ENCODE measurements at regions not wholly inside any gene's neighbourhood (a gene's known extent, or its start where the extent isn't known, plus 50 kb on each side); places are given as distances from the start of the nearest gene placed in this dataset.
"Not testable (repeated sequence)": the region's sequence is repeated elsewhere in the genome, so short reads cannot be mapped to it uniquely, and the experiment has no call there.

DNA sequence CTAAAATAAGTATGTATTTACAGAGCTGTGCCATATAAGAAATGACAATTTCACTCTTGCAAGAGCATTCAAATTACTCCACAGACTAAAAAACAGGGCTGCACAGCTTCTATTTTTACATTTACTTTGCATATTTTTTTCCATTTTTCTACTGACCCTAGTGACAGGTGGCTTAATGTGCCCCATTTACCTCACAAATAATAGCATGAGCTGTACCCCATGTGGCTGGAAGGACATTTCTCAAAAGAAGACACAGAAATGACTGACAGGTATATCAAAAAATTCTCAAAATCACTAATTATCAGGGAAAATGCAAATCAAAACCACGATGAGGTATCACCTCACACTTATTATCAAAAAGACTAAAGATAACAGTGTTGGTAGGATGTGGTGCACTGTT, 1128.6 kb downstream of the SLC16A7 start:
- CTCF ChIA-PET = no interaction called here
- TF ChIP-seq FOXM1 (IDR thresholded peaks at IDR 0.05; ENCODE audit: borderline replicate concordance) (no peak), PKNOX1 (IDR thresholded peaks at IDR 0.05) (no peak), ZNF384 (IDR thresholded peaks at IDR 0.05) (no peak), SUZ12 (IDR thresholded peaks at IDR 0.05) (no peak), FOXK2 (IDR thresholded peaks at IDR 0.05) (no peak), TARDBP (IDR thresholded peaks at IDR 0.05) (no peak), FOXA1 (IDR thresholded peaks at IDR 0.05) (no peak), NFRKB (IDR thresholded peaks at IDR 0.05) (no peak), ELF4 (IDR thresholded peaks at IDR 0.05) (no peak), LEF1 (IDR thresholded peaks at IDR 0.05; ENCODE audit: borderline replicate concordance) (no peak), ARNT (IDR thresholded peaks at IDR 0.05) (no peak), BHLHE40 (IDR thresholded peaks at IDR 0.05; ENCODE audit: borderline replicate concordance) (no peak), L3MBTL2 (conservative IDR thresholded peaks at IDR 0.05) (no peak), HDGF (IDR thresholded peaks at IDR 0.05; ENCODE audit: borderline replicate concordance) (no peak), SP1 (IDR thresholded peaks at IDR 0.05) (no peak), CTBP1 (IDR thresholded peaks at IDR 0.05; ENCODE audit: borderline replicate concordance) (no peak)
- no peak for DNase-seq (ENCODE audit: extremely low spot score)
- POLR2A ChIA-PET = no interaction called here

DNA sequence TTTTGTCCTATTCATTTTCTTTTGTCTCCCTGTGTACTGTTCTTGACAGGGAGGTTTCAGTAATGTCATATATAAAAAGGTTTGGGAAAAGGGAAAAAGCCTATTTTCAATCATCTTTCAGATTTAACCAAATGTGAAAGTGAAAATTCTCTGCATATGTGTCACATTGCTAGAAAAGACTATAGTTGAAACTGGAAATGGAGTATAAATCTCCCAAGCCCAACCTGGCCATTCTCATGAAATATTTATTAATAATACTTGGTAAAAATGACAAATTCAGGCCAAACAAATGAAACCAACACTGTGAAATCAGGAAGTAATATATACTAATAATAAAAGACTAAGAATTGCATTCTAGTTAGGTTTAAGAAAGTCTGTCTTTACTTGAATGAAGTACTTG, 1129.2 kb downstream of the SLC16A7 start:
- TF ChIP-seq FOXM1 (IDR thresholded peaks at IDR 0.05; ENCODE audit: borderline replicate concordance) = no peak
- TF ChIP-seq BHLHE40 (IDR thresholded peaks at IDR 0.05; ENCODE audit: borderline replicate concordance) = no peak
- TF ChIP-seq FOXK2 (IDR thresholded peaks at IDR 0.05) = no peak
- TF ChIP-seq HDGF (IDR thresholded peaks at IDR 0.05; ENCODE audit: borderline replicate concordance) = no peak
- TF ChIP-seq ELF4 (IDR thresholded peaks at IDR 0.05) = no peak
- no peak for TF ChIP-seq LEF1 (IDR thresholded peaks at IDR 0.05; ENCODE audit: borderline replicate concordance)
- DNase-seq (ENCODE audit: extremely low spot score) = no peak
- POLR2A ChIA-PET = no interaction called here
- CTCF ChIA-PET = no interaction called here

GRCh38 chr12:60752589-60752988, 1156.8 kb downstream of the SLC16A7 start:
- TF ChIP-seq FOXK2 (IDR thresholded peaks at IDR 0.05) = no peak
- no peak for TF ChIP-seq HDGF (IDR thresholded peaks at IDR 0.05; ENCODE audit: borderline replicate concordance)
- no peak for TF ChIP-seq SUZ12 (IDR thresholded peaks at IDR 0.05)
- TF ChIP-seq FOXA1 (IDR thresholded peaks at IDR 0.05) = no peak
- no peak for TF ChIP-seq FOXM1 (IDR thresholded peaks at IDR 0.05; ENCODE audit: borderline replicate concordance)
- no peak for TF ChIP-seq L3MBTL2 (conservative IDR thresholded peaks at IDR 0.05)
- no peak for TF ChIP-seq NFRKB (IDR thresholded peaks at IDR 0.05)
- no peak for TF ChIP-seq SP1 (IDR thresholded peaks at IDR 0.05)
- ChIA-PET POLR2A (no interaction called here), CTCF (no interaction called here)
- DNase-seq (ENCODE audit: extremely low spot score) = no peak

- DNase-seq (ENCODE audit: extremely low spot score) = no peak
- ChIA-PET POLR2A (no interaction called here), CTCF (no interaction called here)
- TF ChIP-seq ZNF384 (IDR thresholded peaks at IDR 0.05) (no peak), CTBP1 (IDR thresholded peaks at IDR 0.05; ENCODE audit: borderline replicate concordance) (no peak), SUZ12 (IDR thresholded peaks at IDR 0.05) (no peak), SP1 (IDR thresholded peaks at IDR 0.05) (no peak)
These were observed 1162.4 kb downstream of the SLC16A7 start for GRCh38 chr12:60758224-60758623.

GRCh38 chr12:60760965-60761364, 1165.1 kb downstream of the SLC16A7 start:
- ChIA-PET CTCF (interaction anchor here (0.7 kb wide), 1 partner anchor 1361 kb away, joined by 3 read pairs; no protein-coding TSS in a partner anchor), POLR2A (no interaction called here)
- no peak for DNase-seq (ENCODE audit: extremely low spot score)
- TF ChIP-seq L3MBTL2 (conservative IDR thresholded peaks at IDR 0.05) (no peak), PKNOX1 (IDR thresholded peaks at IDR 0.05) (no peak), FOXK2 (IDR thresholded peaks at IDR 0.05) (no peak), HDGF (IDR thresholded peaks at IDR 0.05; ENCODE audit: borderline replicate concordance) (no peak), SUZ12 (IDR thresholded peaks at IDR 0.05) (no peak), FOXM1 (IDR thresholded peaks at IDR 0.05; ENCODE audit: borderline replicate concordance) (no peak), ZNF384 (IDR thresholded peaks at IDR 0.05) (no peak), SP1 (IDR thresholded peaks at IDR 0.05) (no peak), ARNT (IDR thresholded peaks at IDR 0.05) (no peak), ELF4 (IDR thresholded peaks at IDR 0.05) (no peak), LEF1 (IDR thresholded peaks at IDR 0.05; ENCODE audit: borderline replicate concordance) (no peak), CTBP1 (IDR thresholded peaks at IDR 0.05; ENCODE audit: borderline replicate concordance) (no peak), BHLHE40 (IDR thresholded peaks at IDR 0.05; ENCODE audit: borderline replicate concordance) (no peak)

DNA sequence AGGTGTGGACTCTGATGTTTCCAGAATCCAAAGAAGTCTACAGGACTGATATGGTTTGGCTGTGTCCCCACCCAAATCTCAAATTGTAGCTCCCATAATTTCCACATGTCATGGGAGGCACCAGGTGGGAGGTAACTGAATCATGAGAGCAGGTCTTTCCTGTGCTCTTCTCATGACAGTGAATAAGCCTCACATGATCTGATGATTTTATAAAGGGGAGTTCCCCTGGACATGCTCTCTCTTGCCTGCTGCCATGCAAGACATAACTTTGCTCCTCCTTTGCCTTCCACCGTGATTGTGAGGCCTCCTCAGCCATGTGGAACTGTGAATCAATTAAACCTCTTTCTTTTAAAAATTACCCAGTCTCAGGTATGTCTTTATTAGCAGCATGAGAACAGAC, 1205.3 kb downstream of the SLC16A7 start:
- POLR2A ChIA-PET = not testable (repeated sequence)

GRCh38 chr12:60803147-60803546, 1207.3 kb downstream of the SLC16A7 start:
- ChIA-PET POLR2A (no interaction called here), CTCF (interaction anchor here (0.6 kb wide), 1 partner anchor 434 kb away, joined by 3 read pairs; no protein-coding TSS in a partner anchor)
- TF ChIP-seq SP1 (IDR thresholded peaks at IDR 0.05) (no peak), HDGF (IDR thresholded peaks at IDR 0.05; ENCODE audit: borderline replicate concordance) (no peak), FOXA1 (IDR thresholded peaks at IDR 0.05) (no peak), FOXK2 (IDR thresholded peaks at IDR 0.05) (no peak), PKNOX1 (IDR thresholded peaks at IDR 0.05) (no peak), ZNF384 (IDR thresholded peaks at IDR 0.05) (no peak), LEF1 (IDR thresholded peaks at IDR 0.05; ENCODE audit: borderline replicate concordance) (no peak), NFRKB (IDR thresholded peaks at IDR 0.05) (no peak), FOXM1 (IDR thresholded peaks at IDR 0.05; ENCODE audit: borderline replicate concordance) (no peak)
- no peak for DNase-seq (ENCODE audit: extremely low spot score)

More for the DNA sequence above, 1205.3 kb downstream of the SLC16A7 start:
- DNase-seq (ENCODE audit: extremely low spot score); CTCF ChIA-PET: not testable (repeated sequence)

Measured in HEK293T (cell line).